ENCODE measurements at regions not wholly inside any gene's neighbourhood (a gene's known extent, or its start where the extent isn't known, plus 50 kb on each side); places are given as distances from the start of the nearest gene placed in this dataset.

GRCh38 chr11:23674866-23675265 is 814.6 kb upstream of the CCDC179 start:
- FAIRE-seq = no peak
- no peak for TF ChIP-seq POLR2A (IDR thresholded peaks at IDR 0.05; ENCODE audit: low read depth, low read length)
- no peak for TF ChIP-seq TAF1 (IDR thresholded peaks at IDR 0.05; ENCODE audit: low read depth, low read length)
- TF ChIP-seq SPI1 (IDR thresholded peaks at IDR 0.05; ENCODE audit: low read depth, low read length) = no peak
- no peak for TF ChIP-seq POLR2AphosphoS5 (IDR thresholded peaks at IDR 0.05; ENCODE audit: low read depth, low read length)
- no peak for TF ChIP-seq POU2F2 (IDR thresholded peaks at IDR 0.05; ENCODE audit: low read depth, low read length)
- TF ChIP-seq PAX5 (IDR thresholded peaks at IDR 0.05; ENCODE audit: insufficient read depth, low read length, severe bottlenecking) = no peak
- DNase-seq (ENCODE audit: insufficient read length, low spot score) = no peak

- FAIRE-seq = no peak
- no peak for DNase-seq (ENCODE audit: insufficient read length, low spot score)
- TF ChIP-seq POLR2A (IDR thresholded peaks at IDR 0.05; ENCODE audit: low read depth, low read length) (no peak), POU2F2 (IDR thresholded peaks at IDR 0.05; ENCODE audit: low read depth, low read length) (no peak), SPI1 (IDR thresholded peaks at IDR 0.05; ENCODE audit: low read depth, low read length) (no peak), POLR2AphosphoS5 (IDR thresholded peaks at IDR 0.05; ENCODE audit: low read depth, low read length) (no peak), TAF1 (IDR thresholded peaks at IDR 0.05; ENCODE audit: low read depth, low read length) (no peak), PAX5 (IDR thresholded peaks at IDR 0.05; ENCODE audit: insufficient read depth, low read length, severe bottlenecking) (no peak)
Measured at GRCh38 chr11:23679041-23679440, 817.8 kb upstream of the LUZP2 start.

- TF ChIP-seq PAX5 (IDR thresholded peaks at IDR 0.05; ENCODE audit: insufficient read depth, low read length, severe bottlenecking) = no peak
- TF ChIP-seq POLR2AphosphoS5 (IDR thresholded peaks at IDR 0.05; ENCODE audit: low read depth, low read length) = no peak
- no peak for TF ChIP-seq SPI1 (IDR thresholded peaks at IDR 0.05; ENCODE audit: low read depth, low read length)
- no peak for TF ChIP-seq POU2F2 (IDR thresholded peaks at IDR 0.05; ENCODE audit: low read depth, low read length)
- no peak for TF ChIP-seq TAF1 (IDR thresholded peaks at IDR 0.05; ENCODE audit: low read depth, low read length)
- no peak for TF ChIP-seq POLR2A (IDR thresholded peaks at IDR 0.05; ENCODE audit: low read depth, low read length)
- FAIRE-seq (no peak), DNase-seq (ENCODE audit: insufficient read length, low spot score) (no peak)
Measured at GRCh38 chr11:23679981-23680380, 816.9 kb upstream of the LUZP2 start.

- TF ChIP-seq POLR2AphosphoS5 (IDR thresholded peaks at IDR 0.05; ENCODE audit: low read depth, low read length) (no peak), TAF1 (IDR thresholded peaks at IDR 0.05; ENCODE audit: low read depth, low read length) (no peak), PAX5 (IDR thresholded peaks at IDR 0.05; ENCODE audit: insufficient read depth, low read length, severe bottlenecking) (no peak), POLR2A (IDR thresholded peaks at IDR 0.05; ENCODE audit: low read depth, low read length) (no peak)
- DNase-seq (ENCODE audit: insufficient read length, low spot score) (no peak), FAIRE-seq (no peak)
Measured at GRCh38 chr11:23680488-23681230, 816.2 kb upstream of the LUZP2 start.

DNA sequence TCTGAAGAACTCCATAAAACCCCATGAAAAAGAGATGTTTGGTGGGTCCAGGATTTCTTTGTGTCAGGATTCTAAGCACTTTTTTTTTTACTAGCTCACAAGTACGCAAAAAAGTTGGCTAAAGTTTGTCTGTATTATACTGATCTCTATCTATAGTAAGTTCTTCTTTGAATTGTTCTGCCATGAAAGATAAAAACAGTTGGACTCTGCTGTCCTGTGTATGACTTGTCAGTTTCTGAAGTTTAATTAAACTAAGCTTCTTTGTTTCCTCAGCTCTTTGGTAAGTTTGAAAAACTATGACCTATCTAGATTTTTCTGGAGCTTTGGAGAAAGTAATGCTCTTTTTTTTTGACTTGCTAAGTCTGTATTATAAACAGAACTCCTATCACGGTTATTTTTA is 812.2 kb upstream of the LUZP2 start:
- DNase-seq (ENCODE audit: insufficient read length, low spot score) = no peak
- FAIRE-seq = no peak
- TF ChIP-seq POU2F2 (IDR thresholded peaks at IDR 0.05; ENCODE audit: low read depth, low read length) (no peak), PAX5 (IDR thresholded peaks at IDR 0.05; ENCODE audit: insufficient read depth, low read length, severe bottlenecking) (no peak), SPI1 (IDR thresholded peaks at IDR 0.05; ENCODE audit: low read depth, low read length) (no peak), POLR2A (IDR thresholded peaks at IDR 0.05; ENCODE audit: low read depth, low read length) (no peak)

- no peak for DNase-seq (ENCODE audit: insufficient read length, low spot score)
- no peak for FAIRE-seq
Measured at GRCh38 chr11:23687991-23688390, 808.9 kb upstream of the LUZP2 start.

DNA sequence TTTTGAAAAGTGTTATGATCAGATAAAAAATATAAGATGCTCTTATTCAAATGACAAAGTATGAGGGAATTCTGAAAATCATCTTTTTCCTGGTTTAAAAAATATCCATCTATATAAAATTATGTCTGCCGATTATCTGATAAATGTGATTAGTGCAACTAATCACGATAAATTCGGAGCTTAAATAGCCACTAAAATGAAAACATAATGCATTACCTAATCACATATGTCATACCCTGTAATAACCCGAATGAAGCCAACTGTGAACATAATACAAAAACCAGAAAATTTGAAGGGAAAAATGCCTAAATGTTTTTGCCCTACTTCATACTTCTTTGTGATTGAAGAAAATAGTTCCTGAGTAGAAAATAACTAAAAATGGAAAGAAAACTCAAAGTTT is 808.4 kb upstream of the LUZP2 start:
- TF ChIP-seq POLR2AphosphoS5 (IDR thresholded peaks at IDR 0.05; ENCODE audit: low read depth, low read length) (no peak), TAF1 (IDR thresholded peaks at IDR 0.05; ENCODE audit: low read depth, low read length) (no peak), POLR2A (IDR thresholded peaks at IDR 0.05; ENCODE audit: low read depth, low read length) (no peak), PAX5 (IDR thresholded peaks at IDR 0.05; ENCODE audit: insufficient read depth, low read length, severe bottlenecking) (no peak), SPI1 (IDR thresholded peaks at IDR 0.05; ENCODE audit: low read depth, low read length) (no peak), POU2F2 (IDR thresholded peaks at IDR 0.05; ENCODE audit: low read depth, low read length) (no peak)
- DNase-seq (ENCODE audit: insufficient read length, low spot score) (no peak), FAIRE-seq (no peak)

More at GRCh38 chr11:23687991-23688390, 808.9 kb upstream of the LUZP2 start:
- no peak for TF ChIP-seq POLR2A (IDR thresholded peaks at IDR 0.05; ENCODE audit: low read depth, low read length)
- TF ChIP-seq POLR2AphosphoS5 (IDR thresholded peaks at IDR 0.05; ENCODE audit: low read depth, low read length) = no peak
- no peak for TF ChIP-seq PAX5 (IDR thresholded peaks at IDR 0.05; ENCODE audit: insufficient read depth, low read length, severe bottlenecking)
- TF ChIP-seq TAF1 (IDR thresholded peaks at IDR 0.05; ENCODE audit: low read depth, low read length) = no peak
- TF ChIP-seq POU2F2 (IDR thresholded peaks at IDR 0.05; ENCODE audit: low read depth, low read length) = no peak
- TF ChIP-seq SPI1 (IDR thresholded peaks at IDR 0.05; ENCODE audit: low read depth, low read length) = no peak

DNA sequence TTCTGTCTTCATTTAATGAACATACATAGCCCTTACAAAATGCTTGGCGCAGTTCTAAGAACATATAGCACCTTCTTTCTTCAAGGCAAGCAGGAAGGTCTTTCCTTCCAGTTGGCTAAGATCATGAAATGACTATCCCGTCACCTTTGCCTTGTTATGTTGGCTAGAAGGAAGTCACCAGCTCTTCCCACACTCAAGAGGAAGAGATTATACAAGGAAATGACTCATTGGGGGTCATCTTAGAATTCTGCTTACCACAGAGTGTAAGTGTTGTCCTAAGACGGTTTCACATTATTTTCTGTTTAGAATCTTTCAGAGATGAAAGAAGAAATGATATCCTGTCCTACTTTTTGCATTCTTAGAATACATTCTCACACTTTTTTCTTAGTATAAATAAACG is 808.0 kb upstream of the LUZP2 start:
- TF ChIP-seq POLR2AphosphoS5 (IDR thresholded peaks at IDR 0.05; ENCODE audit: low read depth, low read length) (no peak), SPI1 (IDR thresholded peaks at IDR 0.05; ENCODE audit: low read depth, low read length) (no peak), POU2F2 (IDR thresholded peaks at IDR 0.05; ENCODE audit: low read depth, low read length) (no peak), TAF1 (IDR thresholded peaks at IDR 0.05; ENCODE audit: low read depth, low read length) (no peak), POLR2A (IDR thresholded peaks at IDR 0.05; ENCODE audit: low read depth, low read length) (no peak), PAX5 (IDR thresholded peaks at IDR 0.05; ENCODE audit: insufficient read depth, low read length, severe bottlenecking) (no peak)
- DNase-seq (ENCODE audit: insufficient read length, low spot score) (no peak), FAIRE-seq (no peak)

GRCh38 chr11:23696688-23697415 is 800.0 kb upstream of the LUZP2 start:
- TF ChIP-seq SPI1 (IDR thresholded peaks at IDR 0.05; ENCODE audit: low read depth, low read length) (no peak), TAF1 (IDR thresholded peaks at IDR 0.05; ENCODE audit: low read depth, low read length) (no peak), PAX5 (IDR thresholded peaks at IDR 0.05; ENCODE audit: insufficient read depth, low read length, severe bottlenecking) (no peak)
- FAIRE-seq = no peak
- no peak for DNase-seq (ENCODE audit: insufficient read length, low spot score)
